Mammary epithelial cell (primary cell): ENCODE measurements at regions not wholly inside any gene's neighbourhood (a gene's known extent, or its start where the extent isn't known, plus 50 kb on each side); places are given as distances from the start of the nearest gene placed in this dataset.

ENCODE experiments used
- EZH2 ChIP-seq: IDR thresholded peaks from 2 replicates; pipeline ENCODE4 v1.6.1; 2012; ENCODE audit warnings: low read length, inconsistent platforms, borderline replicate concordance
- TF ChIP-seq, protein P1 (sequence below), 2 donors: IDR thresholded peaks in 1 of 2; conservative IDR thresholded peaks in 1 of 2; 2 replicates each; pipeline ENCODE4 v1.5.1; 2011 to 2012; ENCODE audit warnings: inconsistent platforms in 2 of 2, low read length in 2 of 2, mild to moderate bottlenecking in 2 of 2, control low read depth in 1 of 2, low read depth in 1 of 2; ENCODE audit not compliant: insufficient read depth in 1 of 2; ENCODE audit errors: extremely low read depth in 1 of 2

DNA sequence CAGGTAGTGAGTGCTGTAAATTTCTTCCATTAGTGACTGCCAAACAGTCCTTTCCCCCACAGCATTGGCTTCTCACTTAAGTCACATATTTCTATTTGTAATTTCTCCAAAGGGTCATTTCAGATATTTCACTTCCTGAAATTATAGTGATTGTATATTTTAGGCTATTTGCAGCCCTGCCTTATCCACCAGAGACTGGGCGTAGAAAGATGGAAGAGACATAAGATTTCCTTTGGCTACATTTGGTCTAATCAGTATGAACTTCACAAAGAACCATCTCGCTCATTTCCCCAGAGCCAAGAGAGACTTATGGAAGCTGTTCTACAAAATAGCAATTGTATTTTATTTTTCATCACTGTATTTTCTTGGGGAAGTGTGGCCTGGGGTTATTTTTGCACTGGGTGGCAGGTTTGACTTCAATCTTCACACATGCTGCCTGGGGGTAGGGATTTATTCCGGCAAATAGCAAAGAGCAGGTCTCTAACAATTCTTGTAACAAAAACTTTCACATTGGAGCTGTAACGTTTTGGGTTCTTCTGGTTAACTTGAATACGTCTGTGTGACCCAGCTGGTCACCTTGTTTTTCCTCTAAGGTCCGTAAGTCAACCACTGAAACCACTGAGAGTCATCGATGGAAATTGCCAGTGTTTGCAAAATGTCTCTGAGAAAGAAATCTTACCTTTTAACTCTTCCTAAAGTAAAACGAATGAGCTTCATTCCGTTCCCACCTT lies 170.6 kb upstream of the SERPINE2 start:
- TF ChIP-seq, protein P1, sequence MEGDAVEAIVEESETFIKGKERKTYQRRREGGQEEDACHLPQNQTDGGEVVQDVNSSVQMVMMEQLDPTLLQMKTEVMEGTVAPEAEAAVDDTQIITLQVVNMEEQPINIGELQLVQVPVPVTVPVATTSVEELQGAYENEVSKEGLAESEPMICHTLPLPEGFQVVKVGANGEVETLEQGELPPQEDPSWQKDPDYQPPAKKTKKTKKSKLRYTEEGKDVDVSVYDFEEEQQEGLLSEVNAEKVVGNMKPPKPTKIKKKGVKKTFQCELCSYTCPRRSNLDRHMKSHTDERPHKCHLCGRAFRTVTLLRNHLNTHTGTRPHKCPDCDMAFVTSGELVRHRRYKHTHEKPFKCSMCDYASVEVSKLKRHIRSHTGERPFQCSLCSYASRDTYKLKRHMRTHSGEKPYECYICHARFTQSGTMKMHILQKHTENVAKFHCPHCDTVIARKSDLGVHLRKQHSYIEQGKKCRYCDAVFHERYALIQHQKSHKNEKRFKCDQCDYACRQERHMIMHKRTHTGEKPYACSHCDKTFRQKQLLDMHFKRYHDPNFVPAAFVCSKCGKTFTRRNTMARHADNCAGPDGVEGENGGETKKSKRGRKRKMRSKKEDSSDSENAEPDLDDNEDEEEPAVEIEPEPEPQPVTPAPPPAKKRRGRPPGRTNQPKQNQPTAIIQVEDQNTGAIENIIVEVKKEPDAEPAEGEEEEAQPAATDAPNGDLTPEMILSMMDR (conservative IDR thresholded peaks at IDR 0.05 in 1 of 2, IDR thresholded peaks at IDR 0.05 in 1 of 2; ENCODE audit: extremely low read depth in 1 of 2, insufficient read depth in 1 of 2, low read depth in 1 of 2, low read length in 2 of 2): no peak
- no peak for TF ChIP-seq EZH2
